ENCODE measurements at regions not wholly inside any gene's neighbourhood (a gene's known extent, or its start where the extent isn't known, plus 50 kb on each side); places are given as distances from the start of the nearest gene placed in this dataset.

- no peak for TF ChIP-seq CTCF (IDR thresholded peaks at IDR 0.05; ENCODE audit: insufficient read depth, low read length)
- DNase-seq (ENCODE audit: low read depth), result no peak
- H3K4me3 ChIP-seq (ENCODE audit: low read depth, low read length), result no peak overlapping the region
These were observed 862.8 kb upstream of the SLITRK1 start for GRCh38 chr13:84745051-84745551.

DNA sequence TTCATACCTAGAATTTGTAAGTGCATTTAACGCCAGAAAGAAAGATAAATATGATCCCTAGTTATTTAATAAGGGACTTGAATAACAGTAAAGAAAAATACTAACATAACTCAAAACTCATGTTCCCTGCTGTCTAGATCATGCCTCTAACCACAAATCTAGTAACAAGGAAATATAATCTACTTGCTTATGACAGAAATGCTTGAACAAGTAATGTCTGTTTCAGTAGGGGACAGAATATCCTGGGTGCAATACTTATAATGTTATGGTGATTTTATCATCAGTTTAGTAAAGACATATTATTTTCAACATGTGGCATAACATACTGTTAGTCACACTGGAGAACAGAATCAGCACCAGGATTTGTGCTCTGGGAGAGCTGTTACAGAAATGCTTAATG lies 861.9 kb upstream of the SLITRK1 start:
- no peak overlapping the region for H3K4me3 ChIP-seq (ENCODE audit: low read depth, low read length)
- TF ChIP-seq CTCF (IDR thresholded peaks at IDR 0.05; ENCODE audit: insufficient read depth, low read length), result no peak
- DNase-seq (ENCODE audit: low read depth), result no peak

GRCh38 chr13:84741253-84741652 lies 859.0 kb upstream of the SLITRK1 start:
- TF ChIP-seq CTCF (IDR thresholded peaks at IDR 0.05; ENCODE audit: insufficient read depth, low read length), result no peak
- DNase-seq (ENCODE audit: low read depth), result no peak
- no peak overlapping the region for H3K4me3 ChIP-seq (ENCODE audit: low read depth, low read length)

DNA sequence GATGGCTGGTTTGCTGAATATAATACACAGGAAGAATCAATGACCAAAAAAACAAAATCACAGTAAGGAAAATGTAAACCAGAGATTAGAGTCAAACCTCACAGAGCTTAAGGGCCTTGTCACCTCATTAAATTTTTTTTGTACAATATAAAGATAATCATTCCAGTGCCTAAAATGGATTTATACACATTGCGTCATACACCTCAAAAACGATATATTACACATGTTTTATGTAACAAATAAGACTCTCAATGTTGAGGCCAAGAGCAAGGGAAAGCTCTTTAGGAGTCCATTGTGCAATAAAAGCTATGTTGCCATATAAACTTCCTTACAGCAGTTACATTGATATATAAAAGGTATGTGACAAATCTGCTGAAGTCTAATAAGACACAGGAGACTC lies 856.7 kb upstream of the SLITRK1 start:
- TF ChIP-seq CTCF (IDR thresholded peaks at IDR 0.05; ENCODE audit: insufficient read depth, low read length), result no peak
- no peak for DNase-seq (ENCODE audit: low read depth)
- no peak overlapping the region for H3K4me3 ChIP-seq (ENCODE audit: low read depth, low read length)

DNA sequence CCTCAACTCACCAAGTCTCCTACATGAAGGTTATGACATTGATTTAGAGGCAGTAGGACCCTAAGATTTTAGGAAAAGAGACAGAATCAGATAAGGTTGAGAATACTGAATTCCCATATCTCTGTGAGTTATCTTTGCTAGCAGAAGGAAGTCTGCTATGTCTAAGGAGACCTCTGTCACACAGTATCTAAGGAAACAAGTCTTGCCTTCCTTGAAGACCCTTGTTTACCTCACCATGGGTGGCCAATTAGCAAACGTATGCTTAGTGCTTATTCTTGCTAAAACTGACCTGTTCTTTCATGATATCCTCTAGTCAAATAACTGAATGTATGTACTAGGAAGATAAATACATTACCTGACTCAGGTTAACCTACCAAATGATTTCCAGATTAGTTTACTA lies 855.4 kb upstream of the SLITRK1 start:
- no peak overlapping the region for H3K4me3 ChIP-seq (ENCODE audit: low read depth, low read length)
- DNase-seq (ENCODE audit: low read depth), result no peak
- TF ChIP-seq CTCF (IDR thresholded peaks at IDR 0.05; ENCODE audit: insufficient read depth, low read length), result no peak

DNA sequence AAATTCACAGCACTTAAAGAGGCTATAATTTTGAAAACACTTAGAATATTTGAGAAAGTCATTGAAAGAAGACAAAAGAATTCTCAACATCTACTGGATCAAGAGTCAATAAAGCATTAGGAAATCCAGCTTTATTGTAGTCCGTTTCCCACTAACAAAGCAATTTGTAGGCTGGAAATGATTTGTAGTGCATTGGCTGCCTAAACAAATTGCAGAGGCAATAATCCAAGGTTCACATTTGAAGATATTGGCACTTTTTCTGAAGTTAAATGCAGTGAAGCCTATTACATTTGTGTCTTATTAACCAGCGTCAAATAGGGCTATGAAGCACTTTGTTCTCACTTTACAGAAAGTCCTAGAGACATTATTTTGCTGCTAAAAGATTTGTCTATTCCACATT lies 848.1 kb upstream of the SLITRK1 start:
- no peak for TF ChIP-seq CTCF (IDR thresholded peaks at IDR 0.05; ENCODE audit: insufficient read depth, low read length)

GRCh38 chr13:84705982-84706710 lies 823.9 kb upstream of the SLITRK1 start:
- no peak overlapping the region for H3K4me3 ChIP-seq (ENCODE audit: low read depth, low read length)
- DNase-seq (ENCODE audit: low read depth), result no peak
- TF ChIP-seq CTCF (IDR thresholded peaks at IDR 0.05; ENCODE audit: insufficient read depth, low read length), result no peak

More for the DNA sequence above, 848.1 kb upstream of the SLITRK1 start:
- no peak for DNase-seq (ENCODE audit: low read depth)
- no peak overlapping the region for H3K4me3 ChIP-seq (ENCODE audit: low read depth, low read length)

Measured in fibroblast of the aortic adventitia (primary cell).